BJ (cell line): ENCODE measurements at regions not wholly inside any gene's neighbourhood (a gene's known extent, or its start where the extent isn't known, plus 50 kb on each side); places are given as distances from the start of the nearest gene placed in this dataset.
A peak's percentile ranks its signal among the peaks of the same experiment; 100 is the strongest.

Experiments used
- CTCF ChIA-PET: fragments of 350-600 bp; formaldehyde crosslinking; extraction: SDS; loops from one replicate; lab custom pipeline; 2021; ENCODE audit warnings: antibody characterized with exemption, inconsistent platforms; lab: Yijun Ruan, JAX
- POLR2A ChIA-PET: fragments of 300-600 bp; sonication (Branson Sonifier 250); formaldehyde crosslinking; extraction: SDS; loops from one replicate; lab custom pipeline; 2021; ENCODE audit warnings: antibody characterized with exemption; lab: Charles Lee
- DNase-seq: peaks from one replicate; pipeline ENCODE4 v3.0.0-alpha.2; 2011; ENCODE audit warnings: low read depth
- H3K27me3 ChIP-seq: 2 replicates; pipeline ENCODE4 v1.6.0; 2011; ENCODE audit warnings: low read length; ENCODE audit not compliant: control insufficient read depth, insufficient read depth
- H3K36me3 ChIP-seq: 2 replicates; pipeline ENCODE4 v1.5.1; 2011; ENCODE audit warnings: low read length; ENCODE audit not compliant: control insufficient read depth, insufficient read depth
- H3K4me3 ChIP-seq: 2 replicates; pipeline ENCODE4 v1.5.1; 2011; ENCODE audit warnings: low read depth, mild to moderate bottlenecking, control low read depth, low read length
- CTCF ChIP-seq: IDR thresholded peaks from 2 replicates; pipeline ENCODE4 v1.5.1; 2011; ENCODE audit warnings: low read depth, mild to moderate bottlenecking, control low read depth, inconsistent platforms, low read length, moderate library complexity; ENCODE audit not compliant: insufficient read depth

DNA sequence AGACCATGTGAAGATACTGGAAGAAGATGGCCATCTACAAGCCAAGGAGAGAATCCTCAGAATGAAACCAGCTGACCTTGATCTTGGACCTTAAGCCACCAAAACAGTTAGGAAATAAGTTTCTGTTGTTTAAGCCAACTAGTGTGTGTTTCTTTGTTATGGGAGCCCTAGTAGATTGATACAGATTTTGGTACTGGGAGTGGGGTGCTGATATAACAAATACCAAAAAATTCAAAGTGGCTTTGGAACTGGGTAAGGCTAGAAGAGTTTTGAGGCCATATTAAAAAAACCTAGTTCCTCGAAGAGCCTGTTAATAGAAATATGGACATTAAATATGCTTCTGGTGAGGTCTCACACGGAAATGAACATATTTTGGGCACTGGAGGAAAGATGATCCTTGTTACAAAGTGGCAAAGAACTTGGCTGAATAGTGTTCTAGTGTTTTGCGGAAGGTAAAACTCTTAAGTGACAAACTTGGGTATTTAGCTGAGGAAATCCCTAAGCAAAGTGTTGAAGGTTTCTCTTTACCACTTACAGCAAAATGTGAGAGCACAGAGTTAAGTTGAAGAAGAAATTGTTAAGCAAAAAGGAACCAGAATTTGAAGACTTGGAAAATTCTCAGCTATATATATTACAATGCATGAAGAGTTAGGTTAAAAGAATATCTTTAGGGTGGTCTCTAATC is 55.1 kb upstream of the CD83 start:
- H3K4me3 ChIP-seq: no peak overlapping the region
- CTCF ChIA-PET: interaction anchor here (1.1 to 1.4 kb wide), 5 partner anchors 8 to 154 kb away, joined by 3 to 7 read pairs (median 3); no protein-coding TSS in a partner anchor
- no peak for DNase-seq
- POLR2A ChIA-PET: no interaction called here
- H3K36me3 ChIP-seq: no peaks in the 10 kb centered on the region
- H3K27me3 ChIP-seq: peaks cover 5% of the 10 kb centered on the region; the same call in 1 of the 2 replicates
- TF ChIP-seq CTCF: no peak

DNA sequence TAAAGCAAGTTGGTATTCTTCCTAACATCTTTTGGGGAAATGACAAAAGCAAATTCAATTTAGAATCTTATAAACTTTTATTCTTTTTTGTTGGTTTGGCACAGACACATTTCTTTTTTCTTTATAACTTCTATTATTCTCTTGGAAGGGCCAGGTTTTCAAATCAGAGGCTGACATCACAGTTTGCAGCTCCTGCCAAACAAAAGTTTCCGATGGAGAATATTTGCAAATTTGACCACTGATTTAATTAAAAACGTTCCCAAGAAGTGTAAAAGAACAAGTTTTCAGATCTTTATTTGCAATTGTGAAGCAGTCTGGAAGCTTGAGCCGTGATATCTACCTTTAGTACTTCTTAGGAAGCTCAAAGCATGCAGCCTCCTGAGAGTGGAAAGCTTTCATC is 53.8 kb upstream of the CD83 start:
- ChIA-PET CTCF (interaction anchor here (1.1 to 4.5 kb wide), 5 partner anchors 9 to 22 kb away, joined by 3 to 32 read pairs (median 3); no protein-coding TSS in a partner anchor), POLR2A (no interaction called here)
- no peak overlapping the region for H3K4me3 ChIP-seq
- peaks cover 5% of the 10 kb centered on the region; the same call in 1 of the 2 replicates for H3K27me3 ChIP-seq
- no peaks in the 10 kb centered on the region for H3K36me3 ChIP-seq
- no peak for TF ChIP-seq CTCF
- DNase-seq: no peak

DNA sequence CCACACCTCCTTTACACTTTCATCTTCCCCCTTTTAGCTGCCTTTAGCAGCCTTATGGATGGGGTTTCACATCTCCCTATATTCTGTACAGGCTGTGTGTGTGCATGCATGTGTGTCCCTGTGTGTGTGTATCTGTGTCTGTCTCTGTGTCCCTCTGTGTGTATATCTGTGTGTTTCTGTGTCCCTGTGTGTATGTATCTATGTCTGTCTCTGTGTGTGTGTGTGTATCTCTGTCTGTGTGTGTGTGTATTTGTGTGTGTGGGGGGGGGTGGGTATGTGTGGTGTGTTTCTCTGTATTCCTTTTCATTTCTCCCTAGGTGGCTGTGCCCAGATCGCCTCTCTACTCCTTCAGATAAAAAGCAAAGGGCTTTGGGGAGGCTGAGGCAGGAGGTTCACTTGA is 52.2 kb upstream of the CD83 start:
- ChIA-PET CTCF (interaction anchor here (0.7 to 5.2 kb wide), 9 partner anchors 10 to 174 kb away, joined by 3 to 87 read pairs (median 14); no protein-coding TSS in a partner anchor), POLR2A (no interaction called here)
- TF ChIP-seq CTCF: no peak
- Histone ChIP-seq H3K27me3 (peaks cover 5% of the 10 kb centered on the region; the same call in 1 of the 2 replicates), H3K4me3 (no peak overlapping the region), H3K36me3 (no peaks in the 10 kb centered on the region)
- DNase-seq: no peak

GRCh38 chr6:14066782-14067406 is 50.7 kb upstream of the CD83 start:
- DNase-seq: peak; percentile 16
- TF ChIP-seq CTCF: peak; percentile 59
- H3K36me3 ChIP-seq: no peaks in the 10 kb centered on the region
- POLR2A ChIA-PET: no interaction called here
- H3K27me3 ChIP-seq: peaks cover 3% of the 10 kb centered on the region; the same call in 1 of the 2 replicates
- CTCF ChIA-PET: interaction anchor here (0.6 to 5.2 kb wide), 44 partner anchors 9 to 1556 kb away, joined by 3 to 87 read pairs (median 4); no protein-coding TSS in a partner anchor
- no peak overlapping the region for H3K4me3 ChIP-seq

- CTCF ChIA-PET: interaction anchor here (0.8 to 5.2 kb wide), 27 partner anchors 9 to 279 kb away, joined by 3 to 87 read pairs (median 4); no protein-coding TSS in a partner anchor
Observed at GRCh38 chr6:14067656-14068055, 49.9 kb upstream of the CD83 start.

More at GRCh38 chr6:14067656-14068055, 49.9 kb upstream of the CD83 start:
- Histone ChIP-seq H3K27me3 (0 out of 2 replicates have a peak, but pooled peaks cover 1% of the 10 kb centered on the region), H3K36me3 (no peaks in the 10 kb centered on the region), H3K4me3 (no peak overlapping the region)
- POLR2A ChIA-PET: interaction anchor here (0.5 kb wide), 1 partner anchor 1175 kb away, joined by 3 read pairs; no protein-coding TSS in a partner anchor
- no peak for TF ChIP-seq CTCF
- DNase-seq: no peak
